ENCODE measurements at regions not wholly inside any gene's neighbourhood (a gene's known extent, or its start where the extent isn't known, plus 50 kb on each side); places are given as distances from the start of the nearest gene placed in this dataset.

DNA sequence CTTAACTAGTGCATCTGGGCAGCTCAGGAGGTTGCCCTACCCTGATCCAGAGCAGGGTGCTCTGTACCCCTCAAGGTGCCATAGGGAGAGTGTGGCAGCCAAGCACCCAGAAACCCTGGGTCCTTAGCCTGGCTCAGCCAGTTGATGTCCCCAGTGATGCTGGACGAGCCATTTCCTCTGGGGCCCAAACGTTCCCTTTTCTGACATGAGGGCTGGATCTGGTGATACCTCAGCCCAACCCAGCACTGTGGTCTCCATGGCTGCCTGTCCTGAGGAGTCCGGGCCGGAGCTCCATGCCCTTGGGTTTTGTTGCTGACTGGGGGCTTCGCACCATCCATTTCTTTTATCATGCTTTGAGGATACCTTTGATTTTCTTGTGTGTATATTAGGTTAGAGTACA is 87.9 kb upstream of the IKZF1 start:
- TF ChIP-seq KAT7 (CRISPR knock-in tag; IDR thresholded peaks at IDR 0.05; ENCODE audit: borderline replicate concordance) = no peak
- TF ChIP-seq, protein P1, sequence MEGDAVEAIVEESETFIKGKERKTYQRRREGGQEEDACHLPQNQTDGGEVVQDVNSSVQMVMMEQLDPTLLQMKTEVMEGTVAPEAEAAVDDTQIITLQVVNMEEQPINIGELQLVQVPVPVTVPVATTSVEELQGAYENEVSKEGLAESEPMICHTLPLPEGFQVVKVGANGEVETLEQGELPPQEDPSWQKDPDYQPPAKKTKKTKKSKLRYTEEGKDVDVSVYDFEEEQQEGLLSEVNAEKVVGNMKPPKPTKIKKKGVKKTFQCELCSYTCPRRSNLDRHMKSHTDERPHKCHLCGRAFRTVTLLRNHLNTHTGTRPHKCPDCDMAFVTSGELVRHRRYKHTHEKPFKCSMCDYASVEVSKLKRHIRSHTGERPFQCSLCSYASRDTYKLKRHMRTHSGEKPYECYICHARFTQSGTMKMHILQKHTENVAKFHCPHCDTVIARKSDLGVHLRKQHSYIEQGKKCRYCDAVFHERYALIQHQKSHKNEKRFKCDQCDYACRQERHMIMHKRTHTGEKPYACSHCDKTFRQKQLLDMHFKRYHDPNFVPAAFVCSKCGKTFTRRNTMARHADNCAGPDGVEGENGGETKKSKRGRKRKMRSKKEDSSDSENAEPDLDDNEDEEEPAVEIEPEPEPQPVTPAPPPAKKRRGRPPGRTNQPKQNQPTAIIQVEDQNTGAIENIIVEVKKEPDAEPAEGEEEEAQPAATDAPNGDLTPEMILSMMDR (IDR thresholded peaks at IDR 0.05) = no peak
- no peak for TF ChIP-seq CREB1 (CRISPR knock-in tag; IDR thresholded peaks at IDR 0.05)
- no peak for TF ChIP-seq MAX (CRISPR knock-in tag; IDR thresholded peaks at IDR 0.05)
- TF ChIP-seq, protein P2, sequence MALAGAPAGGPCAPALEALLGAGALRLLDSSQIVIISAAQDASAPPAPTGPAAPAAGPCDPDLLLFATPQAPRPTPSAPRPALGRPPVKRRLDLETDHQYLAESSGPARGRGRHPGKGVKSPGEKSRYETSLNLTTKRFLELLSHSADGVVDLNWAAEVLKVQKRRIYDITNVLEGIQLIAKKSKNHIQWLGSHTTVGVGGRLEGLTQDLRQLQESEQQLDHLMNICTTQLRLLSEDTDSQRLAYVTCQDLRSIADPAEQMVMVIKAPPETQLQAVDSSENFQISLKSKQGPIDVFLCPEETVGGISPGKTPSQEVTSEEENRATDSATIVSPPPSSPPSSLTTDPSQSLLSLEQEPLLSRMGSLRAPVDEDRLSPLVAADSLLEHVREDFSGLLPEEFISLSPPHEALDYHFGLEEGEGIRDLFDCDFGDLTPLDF (CRISPR knock-in tag; IDR thresholded peaks at IDR 0.05) = no peak
- TF ChIP-seq ETV6 (CRISPR knock-in tag; IDR thresholded peaks at IDR 0.05) = no peak
- TF ChIP-seq ATF2 (CRISPR knock-in tag; IDR thresholded peaks at IDR 0.05; ENCODE audit: borderline replicate concordance, low read depth) = no peak
- no peak for TF ChIP-seq ZNF232 (CRISPR knock-in tag; IDR thresholded peaks at IDR 0.05)
- no peak for TF ChIP-seq HMGXB4 (CRISPR knock-in tag; IDR thresholded peaks at IDR 0.05)
- no peak for TF ChIP-seq RELA (CRISPR knock-in tag; IDR thresholded peaks at IDR 0.05; ENCODE audit: borderline replicate concordance)
